ENCODE measurements at regions not wholly inside any gene's neighbourhood (a gene's known extent, or its start where the extent isn't known, plus 50 kb on each side); places are given as distances from the start of the nearest gene placed in this dataset.

DNA sequence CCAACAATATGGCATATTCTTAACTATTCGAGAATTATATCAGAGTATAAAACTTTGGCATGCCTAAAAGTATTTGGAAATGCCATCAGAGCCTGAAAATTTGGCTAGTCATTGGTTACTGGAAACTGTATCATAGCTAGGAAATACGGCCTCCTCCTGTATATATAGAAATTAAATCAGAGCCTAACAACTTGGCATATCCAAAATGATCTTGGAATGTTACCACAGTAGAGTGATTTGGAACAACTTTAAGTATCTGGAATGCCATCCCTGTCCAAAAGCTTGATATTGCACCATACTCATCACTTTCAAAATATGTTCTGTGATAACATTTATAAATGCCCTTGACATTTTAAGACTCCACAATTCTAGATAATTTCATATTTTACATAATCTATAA is 335.8 kb downstream of the SLITRK1 start:
- TF ChIP-seq EGR1 (IDR thresholded peaks at IDR 0.05; ENCODE audit: low read depth in 2 of 2): no peak
- no peak for TF ChIP-seq CTCF (IDR thresholded peaks at IDR 0.05; ENCODE audit: low read depth, low read length, missing input control)
- no peak for TF ChIP-seq RAD21 (IDR thresholded peaks at IDR 0.05)
- TF ChIP-seq, protein P1, sequence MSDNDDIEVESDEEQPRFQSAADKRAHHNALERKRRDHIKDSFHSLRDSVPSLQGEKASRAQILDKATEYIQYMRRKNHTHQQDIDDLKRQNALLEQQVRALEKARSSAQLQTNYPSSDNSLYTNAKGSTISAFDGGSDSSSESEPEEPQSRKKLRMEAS (IDR thresholded peaks at IDR 0.05): no peak
- TF ChIP-seq RXRA (IDR thresholded peaks at IDR 0.05): no peak
- TF ChIP-seq TAF1 (conservative IDR thresholded peaks at IDR 0.05): no peak
- TF ChIP-seq JUND (IDR thresholded peaks at IDR 0.05): no peak
- no peak for TF ChIP-seq REST (IDR thresholded peaks at IDR 0.05)
- no peak for TF ChIP-seq YY1 (IDR thresholded peaks at IDR 0.05)
- TF ChIP-seq HNF4G (IDR thresholded peaks at IDR 0.05): no peak
- no peak for TF ChIP-seq GABPA (IDR thresholded peaks at IDR 0.05 in 1 of 2, conservative IDR thresholded peaks at IDR 0.05 in 1 of 2)
- TF ChIP-seq ATF3 (IDR thresholded peaks at IDR 0.05): no peak
- no peak for TF ChIP-seq FOXA1 (IDR thresholded peaks at IDR 0.05)
